Breast epithelium (tissue), 3 donors: ENCODE measurements at regions not wholly inside any gene's neighbourhood (a gene's known extent, or its start where the extent isn't known, plus 50 kb on each side); places are given as distances from the start of the nearest gene placed in this dataset.

Experiments
- POLR2A ChIP-seq: fragments of 450-650 bp; IDR thresholded peaks from one replicate; pipeline ENCODE4 v1.6.1; 2016; ENCODE audit warnings: antibody characterized with exemption, mild to moderate bottlenecking, moderate library complexity
- POLR2AphosphoS5 ChIP-seq, 3 donors: sonication (generic); formaldehyde crosslinking; IDR thresholded peaks; one replicate each; pipeline ENCODE4 v1.6.1; 2017; ENCODE audit warnings: antibody characterized with exemption in 3 of 3
- TF ChIP-seq, protein P1 (sequence below), 3 donors: fragments of 450-650 bp; IDR thresholded peaks; one replicate each; pipeline ENCODE4 v1.5.1; 2016 to 2017; ENCODE audit warnings: antibody characterized with exemption in 3 of 3, mild to moderate bottlenecking in 3 of 3, moderate library complexity in 3 of 3

DNA sequence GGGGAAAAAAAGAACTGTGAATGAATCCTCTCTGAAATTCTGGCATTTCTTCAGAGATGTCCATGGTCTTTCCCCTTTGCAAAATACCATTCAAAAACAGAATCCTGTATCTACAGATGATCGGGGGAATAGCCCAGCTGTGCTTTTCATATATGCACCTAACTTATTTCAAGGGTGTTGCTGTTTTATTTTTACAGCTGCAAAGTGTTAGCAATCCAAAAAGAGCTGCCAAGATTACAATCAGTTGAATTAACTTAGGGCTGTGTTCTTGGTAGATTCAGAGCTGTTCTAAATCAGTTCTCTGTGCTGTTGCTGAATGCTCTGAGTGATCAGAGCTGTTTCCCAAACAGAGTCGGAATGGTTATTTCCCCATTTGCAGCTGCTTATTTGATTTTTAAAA is 175.7 kb upstream of the SEMA6D start:
- TF ChIP-seq, protein P1, sequence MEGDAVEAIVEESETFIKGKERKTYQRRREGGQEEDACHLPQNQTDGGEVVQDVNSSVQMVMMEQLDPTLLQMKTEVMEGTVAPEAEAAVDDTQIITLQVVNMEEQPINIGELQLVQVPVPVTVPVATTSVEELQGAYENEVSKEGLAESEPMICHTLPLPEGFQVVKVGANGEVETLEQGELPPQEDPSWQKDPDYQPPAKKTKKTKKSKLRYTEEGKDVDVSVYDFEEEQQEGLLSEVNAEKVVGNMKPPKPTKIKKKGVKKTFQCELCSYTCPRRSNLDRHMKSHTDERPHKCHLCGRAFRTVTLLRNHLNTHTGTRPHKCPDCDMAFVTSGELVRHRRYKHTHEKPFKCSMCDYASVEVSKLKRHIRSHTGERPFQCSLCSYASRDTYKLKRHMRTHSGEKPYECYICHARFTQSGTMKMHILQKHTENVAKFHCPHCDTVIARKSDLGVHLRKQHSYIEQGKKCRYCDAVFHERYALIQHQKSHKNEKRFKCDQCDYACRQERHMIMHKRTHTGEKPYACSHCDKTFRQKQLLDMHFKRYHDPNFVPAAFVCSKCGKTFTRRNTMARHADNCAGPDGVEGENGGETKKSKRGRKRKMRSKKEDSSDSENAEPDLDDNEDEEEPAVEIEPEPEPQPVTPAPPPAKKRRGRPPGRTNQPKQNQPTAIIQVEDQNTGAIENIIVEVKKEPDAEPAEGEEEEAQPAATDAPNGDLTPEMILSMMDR (IDR thresholded peaks at IDR 0.05) = no peak
- no peak for TF ChIP-seq POLR2AphosphoS5 (IDR thresholded peaks at IDR 0.05)
- TF ChIP-seq POLR2A = no peak
